Activated CD8-positive, alpha-beta memory T cell treated with anti-CD3 and anti-CD28 coated beads for 1 hour (primary cell): ENCODE measurements at regions not wholly inside any gene's neighbourhood (a gene's known extent, or its start where the extent isn't known, plus 50 kb on each side); places are given as distances from the start of the nearest gene placed in this dataset.
"Not testable (repeated sequence)": the region's sequence is repeated elsewhere in the genome, so short reads cannot be mapped to it uniquely, and the experiment has no call there.

Source experiments
- DNase-seq, 2 donors: peaks; one replicate each; pipeline ENCODE4 v3.0.0-alpha.2; 2020; ENCODE audit warnings: low read depth in 1 of 2; ENCODE audit errors: extremely low read depth in 1 of 2

DNA sequence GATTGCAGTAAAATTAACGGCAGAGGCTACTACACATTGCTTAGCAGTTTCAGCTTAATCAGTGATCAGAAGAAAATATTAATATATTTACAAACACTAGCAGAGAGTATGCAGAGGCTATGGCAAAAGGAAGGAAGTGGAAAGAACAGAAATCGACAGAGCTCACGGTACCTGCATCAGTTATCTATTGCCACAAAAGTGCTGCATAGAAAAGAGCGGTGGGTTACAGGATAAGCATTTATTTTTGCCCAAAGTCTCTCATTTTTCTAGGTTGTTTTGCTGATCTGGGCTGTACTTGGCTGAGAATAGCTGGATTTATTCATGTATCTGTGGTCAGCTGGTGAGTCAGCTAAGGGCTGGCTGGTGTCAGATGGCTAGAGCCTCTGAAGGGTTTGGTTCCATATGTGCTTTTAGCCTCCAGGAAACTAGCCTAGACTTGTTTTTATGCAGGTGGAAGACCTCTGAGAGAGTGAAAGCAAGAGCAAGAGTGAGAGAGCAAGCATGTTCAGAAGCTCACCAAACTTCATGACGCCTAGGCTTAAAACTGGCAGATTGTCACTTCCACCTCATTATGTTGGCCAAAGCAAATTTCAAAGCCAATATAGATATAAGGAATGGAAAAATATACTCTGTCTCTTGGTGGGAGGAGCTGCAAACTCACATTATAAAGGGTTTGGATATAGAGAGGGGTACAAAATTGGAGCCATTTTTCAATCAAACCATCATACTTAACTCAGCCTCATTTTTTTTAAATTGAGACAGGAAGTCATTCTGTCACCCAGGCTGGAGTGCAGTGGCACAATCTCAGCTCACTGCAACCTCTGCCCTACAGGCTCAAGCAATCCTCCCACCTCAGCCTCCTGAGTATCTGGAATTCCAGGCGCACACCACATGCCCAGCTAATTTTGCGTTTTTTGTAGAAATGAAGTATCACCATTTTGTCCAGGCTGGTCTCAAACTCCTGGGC, 153.2 kb upstream of the RPL34 start:
- DNase-seq: no peak

DNA sequence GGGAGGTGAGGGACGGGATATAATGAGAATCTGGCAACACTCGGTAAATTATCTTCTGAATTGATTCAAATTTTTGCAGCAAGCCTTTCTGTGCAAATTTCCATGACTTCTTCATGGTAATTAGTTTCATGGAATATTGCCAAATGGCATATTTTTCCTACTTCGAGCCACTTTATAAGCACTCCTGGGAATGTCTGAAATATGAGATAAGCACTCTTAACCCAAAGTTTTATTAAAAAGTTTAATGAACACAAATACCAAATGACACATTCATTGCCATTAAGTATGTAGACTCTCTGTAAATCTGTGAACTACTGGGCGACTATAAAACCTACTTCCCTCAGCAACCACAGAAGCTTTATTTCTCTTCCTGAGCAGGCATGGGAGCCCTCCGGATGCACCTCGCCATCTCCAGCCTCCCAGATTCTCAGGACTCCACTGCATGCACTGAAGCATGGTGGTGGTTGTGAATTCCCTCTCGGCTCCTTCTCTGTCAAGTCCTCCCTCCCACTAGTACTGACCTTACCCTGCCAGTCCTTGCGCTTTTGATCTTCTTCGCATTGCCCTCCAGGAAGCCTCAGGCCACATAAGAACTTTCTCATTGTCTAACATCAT, 154.4 kb upstream of the RPL34 start:
- DNase-seq: no peak

DNA sequence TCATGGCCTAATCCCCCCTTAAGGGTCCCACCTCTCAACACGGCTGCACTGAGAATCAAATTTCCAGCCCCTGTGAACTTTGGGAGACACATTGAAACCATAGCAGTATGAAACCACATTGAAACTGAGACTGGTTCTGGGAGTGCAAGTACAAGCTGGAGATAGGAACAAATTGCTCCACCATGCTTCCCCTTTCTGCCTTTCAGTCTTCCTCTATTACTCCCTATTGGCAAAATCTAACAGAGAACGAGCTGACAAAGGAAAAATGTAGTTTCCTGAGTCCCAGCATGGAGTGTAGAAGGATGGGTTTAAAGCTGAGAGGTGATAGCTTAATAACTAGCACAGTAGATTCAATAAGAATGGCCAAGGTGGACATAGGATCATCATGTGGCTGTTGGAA, 161.7 kb upstream of the RPL34 start:
- no peak for DNase-seq

DNA sequence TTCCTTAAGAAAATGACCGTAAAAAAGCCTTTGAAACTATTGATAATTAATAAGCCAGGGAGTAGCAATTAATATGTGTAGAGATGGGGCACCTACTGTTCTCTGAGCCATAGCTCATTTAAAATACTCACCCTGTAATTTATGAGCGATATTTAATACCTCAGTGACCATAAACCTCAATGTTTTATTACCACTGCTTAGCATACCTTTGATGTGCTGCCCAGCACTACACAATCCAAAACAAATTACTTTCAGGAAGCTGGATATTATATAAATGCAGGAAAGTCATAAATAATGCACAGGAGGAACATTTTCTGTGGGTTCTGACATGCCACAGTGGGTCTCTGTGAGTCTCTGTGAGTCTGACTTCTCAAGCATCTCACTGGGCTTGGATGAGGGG, 166.1 kb upstream of the RPL34 start:
- no peak for DNase-seq

DNA sequence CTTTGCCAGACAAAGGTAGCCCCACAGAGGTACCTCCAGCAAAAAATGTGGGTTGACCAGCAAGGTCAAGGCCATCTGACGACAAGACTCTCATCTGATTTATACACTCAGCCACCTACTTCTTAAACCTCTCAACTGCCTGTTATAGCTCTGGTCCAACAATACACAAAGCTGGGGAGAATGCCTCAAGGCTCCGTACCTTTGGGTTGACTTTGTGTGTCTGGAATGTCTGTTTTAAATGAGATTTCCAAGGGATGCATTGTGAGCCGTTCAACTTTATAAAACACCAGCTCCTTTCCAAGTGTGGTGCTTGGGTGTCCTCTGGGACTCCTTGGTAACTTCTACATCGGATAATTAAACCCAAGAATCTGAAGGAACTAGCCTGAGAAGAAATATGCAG, 167.0 kb upstream of the RPL34 start:
- no peak for DNase-seq

DNA sequence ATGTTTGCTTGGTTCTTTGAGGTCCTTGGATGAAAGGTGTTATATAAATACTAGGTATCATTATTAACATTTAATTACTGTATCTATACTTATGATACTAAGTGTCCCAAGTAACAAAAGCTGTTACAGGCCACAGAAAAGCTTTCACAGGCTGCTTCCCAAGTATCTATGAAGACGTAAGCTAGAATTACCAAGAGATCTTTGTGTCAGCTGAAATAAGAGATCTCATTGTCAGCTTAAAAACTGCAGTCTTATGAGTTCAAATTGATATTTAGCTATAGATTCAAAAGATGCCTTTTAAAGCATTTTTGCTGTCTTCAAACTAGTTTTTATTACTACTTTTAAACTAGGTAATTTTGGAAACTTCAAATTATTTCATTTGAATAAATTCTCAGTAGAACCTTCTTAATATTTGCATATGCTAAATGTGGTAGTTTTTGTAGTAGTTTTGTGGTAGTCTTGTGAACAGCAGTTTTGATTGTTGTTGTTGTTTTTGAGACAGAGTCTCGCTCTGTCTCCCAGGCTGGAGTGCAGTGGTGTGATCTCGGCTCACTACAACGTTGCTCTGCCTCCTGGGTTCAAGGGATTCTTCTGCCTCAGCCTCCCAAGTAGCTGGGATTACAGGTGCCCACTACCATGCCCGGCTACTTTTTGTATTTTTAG, 170.0 kb upstream of the RPL34 start:
- no peak for DNase-seq

DNA sequence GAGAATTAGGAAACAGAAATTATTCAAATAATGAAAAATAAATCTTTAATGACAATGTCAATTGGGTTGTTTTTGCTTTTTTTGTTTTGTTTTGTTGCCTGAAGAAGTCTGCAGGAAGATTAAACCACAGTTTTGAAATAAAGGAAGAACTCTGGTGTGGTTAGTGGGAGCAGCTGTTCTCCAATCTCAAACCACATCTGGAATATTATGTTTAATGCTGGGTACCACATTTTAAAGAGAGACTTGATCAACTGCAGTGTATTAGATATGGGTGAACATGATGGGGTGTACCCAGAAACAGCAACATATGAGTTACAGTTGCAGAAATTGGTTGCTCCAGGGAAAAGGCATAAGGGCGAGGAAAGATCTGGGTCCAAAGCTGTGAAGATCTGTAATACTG, 171.2 kb upstream of the RPL34 start:
- DNase-seq: no peak

DNA sequence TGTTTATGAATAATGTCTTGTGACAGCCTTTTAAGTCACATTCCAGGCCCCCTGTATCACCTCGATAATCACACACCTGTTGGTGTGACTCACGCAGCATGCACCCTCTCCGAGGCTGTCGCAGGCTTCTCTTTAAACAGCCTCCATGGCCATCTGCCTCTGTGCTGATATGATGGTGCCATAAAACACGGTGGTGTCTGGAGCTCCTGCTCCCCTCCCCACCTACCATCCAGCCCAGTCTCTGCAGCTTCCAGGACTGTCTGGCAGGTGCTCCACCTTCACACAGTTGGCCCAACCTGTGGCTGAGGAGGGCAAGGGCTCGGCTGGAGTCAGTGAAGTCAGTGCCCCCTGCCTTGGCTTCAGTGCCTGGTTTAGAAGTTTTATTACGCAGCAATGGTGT, 173.8 kb upstream of the RPL34 start:
- no peak for DNase-seq

DNA sequence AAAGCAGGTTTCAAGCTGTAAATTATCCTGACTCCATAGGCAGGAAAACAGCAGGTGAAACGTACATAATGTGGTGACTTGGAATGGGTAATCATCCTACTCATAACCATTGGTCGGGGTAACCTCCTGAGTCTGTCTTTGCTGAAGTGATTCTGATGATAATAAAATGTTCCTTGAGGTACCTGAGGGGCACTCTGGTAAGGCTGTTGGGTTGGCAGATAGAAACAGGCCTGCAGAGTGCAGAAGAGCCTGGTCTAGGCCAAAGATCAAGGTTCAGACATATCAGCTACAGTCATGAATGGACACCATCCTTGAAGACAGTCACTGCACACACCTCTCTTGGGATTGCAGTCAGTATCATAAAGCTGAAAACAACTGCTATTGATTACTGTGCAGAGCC, 174.7 kb upstream of the RPL34 start:
- DNase-seq: no peak

DNA sequence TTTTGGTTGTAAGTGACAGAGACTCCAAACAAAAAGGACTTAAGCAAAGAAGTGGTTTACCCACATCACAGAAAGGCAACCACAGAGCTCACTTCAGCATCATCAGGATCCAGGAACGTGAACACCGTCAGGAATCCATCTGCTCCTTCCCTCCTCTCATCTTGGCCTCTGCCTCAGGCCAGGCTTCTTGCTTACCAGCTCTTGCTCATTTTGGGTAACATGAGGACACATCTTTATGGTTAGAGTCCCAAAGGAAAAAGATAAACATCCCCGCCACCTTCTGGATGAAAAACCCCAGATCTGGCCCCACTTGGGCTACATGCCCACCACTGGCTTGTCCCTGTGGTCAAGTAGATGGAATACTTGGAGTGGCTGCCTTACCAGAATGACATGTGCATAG, 176.8 kb upstream of the RPL34 start:
- DNase-seq: no peak

DNA sequence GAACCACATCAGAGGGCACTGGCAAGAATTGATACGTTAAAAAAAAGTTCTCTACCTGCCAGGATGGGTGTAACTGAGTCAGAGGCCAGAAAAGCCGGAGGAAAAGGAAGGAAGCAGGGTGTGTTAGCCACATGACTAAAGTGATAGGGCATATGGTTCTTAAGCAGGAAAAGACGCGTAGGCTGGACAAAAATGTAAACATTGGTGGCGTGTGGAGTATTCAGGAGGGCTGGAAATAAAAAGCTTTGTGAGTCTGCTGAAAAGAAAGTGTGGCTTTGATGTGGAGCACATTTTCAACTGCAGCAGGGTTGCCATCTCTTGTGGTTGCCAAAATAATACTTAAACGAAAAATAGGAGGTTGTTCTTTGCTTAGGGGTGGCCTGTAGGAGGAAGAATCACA, 186.5 kb upstream of the RPL34 start:
- peak in 1 of 2 donors; percentile 29 for DNase-seq

DNA sequence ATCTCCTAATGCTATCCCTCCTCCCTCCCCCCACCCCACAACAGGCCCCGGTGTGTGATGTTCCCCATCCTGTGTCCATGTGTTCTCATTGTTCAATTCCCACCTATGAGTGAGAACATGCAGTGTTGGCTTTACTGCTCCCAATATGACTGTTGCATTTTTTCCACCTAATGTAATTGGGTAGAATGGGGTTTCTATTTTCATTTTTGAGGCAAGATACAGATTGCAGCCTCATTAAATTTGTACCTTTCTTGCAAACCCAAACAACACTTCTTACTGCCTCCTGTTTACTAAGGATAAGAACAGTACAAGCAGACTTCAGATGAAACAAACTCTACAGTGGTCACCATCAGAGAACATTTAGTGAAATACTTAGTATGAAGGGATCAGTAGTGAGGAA, 187.0 kb upstream of the RPL34 start:
- DNase-seq: not testable (repeated sequence)

DNA sequence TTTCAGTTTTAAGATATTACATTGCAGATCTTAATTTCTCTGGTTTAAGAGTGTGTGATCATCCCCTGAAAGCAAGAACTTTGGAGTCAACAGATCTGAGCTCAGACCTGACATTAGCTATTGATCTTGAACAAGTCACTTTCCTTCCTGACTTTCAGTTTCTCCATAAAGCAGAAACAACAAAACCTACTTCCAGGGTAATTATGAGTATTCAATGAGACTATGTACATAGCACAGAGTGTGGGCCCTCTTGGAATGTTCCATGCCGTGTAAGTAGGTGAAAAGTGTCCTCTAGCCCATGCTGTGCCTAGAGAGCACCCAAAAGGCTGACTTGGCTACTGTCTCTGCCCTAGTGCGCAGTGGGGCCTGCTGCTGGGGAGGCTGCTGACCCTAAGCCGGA, 188.0 kb upstream of the RPL34 start:
- no peak for DNase-seq

DNA sequence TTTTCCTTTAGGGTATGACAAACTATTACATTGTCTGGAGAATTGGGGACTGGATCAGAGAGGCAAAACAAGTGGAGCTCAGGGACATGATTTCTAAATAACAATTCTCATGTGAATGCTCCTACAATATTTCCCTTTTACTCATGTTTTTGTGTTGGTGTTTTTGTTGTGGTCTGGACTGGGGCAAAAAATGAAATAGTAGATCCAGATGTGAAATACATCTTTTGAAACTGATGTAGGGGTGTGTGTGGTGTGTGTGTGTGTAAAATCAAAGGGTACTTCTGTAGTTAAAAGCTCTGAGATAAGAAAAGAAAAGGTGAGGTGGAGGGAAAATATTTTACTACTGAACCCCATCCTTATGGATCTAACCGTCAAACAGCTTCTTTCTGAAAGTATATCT, 188.4 kb upstream of the RPL34 start:
- no peak for DNase-seq

DNA sequence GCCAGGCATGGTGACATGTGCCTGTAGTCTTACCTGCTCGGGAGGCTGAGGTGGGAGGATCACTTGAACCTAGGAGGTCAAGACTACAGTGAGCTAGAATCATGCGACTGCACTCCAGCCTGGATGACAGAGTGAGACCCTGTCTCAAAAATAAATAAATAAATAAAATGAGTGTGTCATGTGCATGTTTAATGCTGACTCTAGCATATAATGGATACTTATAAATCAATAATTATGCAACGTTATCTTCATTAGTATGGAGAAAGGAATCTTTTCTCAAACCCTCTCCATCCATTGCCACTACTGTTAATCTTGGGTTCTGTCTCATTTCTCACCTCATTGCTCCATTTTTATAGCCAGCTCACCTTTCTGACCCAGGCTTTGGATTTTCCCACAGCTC, 189.5 kb upstream of the RPL34 start:
- DNase-seq: no peak

DNA sequence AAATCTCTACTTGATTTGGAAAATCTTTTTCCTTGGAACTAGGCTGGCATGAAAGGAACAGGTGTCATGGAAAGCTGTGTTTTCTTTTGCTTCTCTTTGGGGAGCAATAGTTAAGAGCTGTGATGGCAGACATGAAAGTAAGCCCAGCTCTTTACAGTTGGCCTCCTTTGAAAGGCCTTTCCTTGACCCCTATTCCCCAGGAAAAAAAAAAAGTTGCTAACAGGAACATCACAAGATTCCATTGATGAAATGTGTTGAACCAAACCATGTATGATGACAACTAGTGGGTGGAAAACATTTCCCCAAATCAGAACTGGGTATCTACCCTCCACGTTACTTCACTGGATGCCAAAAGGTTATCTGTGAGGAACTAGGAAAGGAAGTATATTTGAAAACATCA, 190.7 kb upstream of the RPL34 start:
- no peak for DNase-seq

DNA sequence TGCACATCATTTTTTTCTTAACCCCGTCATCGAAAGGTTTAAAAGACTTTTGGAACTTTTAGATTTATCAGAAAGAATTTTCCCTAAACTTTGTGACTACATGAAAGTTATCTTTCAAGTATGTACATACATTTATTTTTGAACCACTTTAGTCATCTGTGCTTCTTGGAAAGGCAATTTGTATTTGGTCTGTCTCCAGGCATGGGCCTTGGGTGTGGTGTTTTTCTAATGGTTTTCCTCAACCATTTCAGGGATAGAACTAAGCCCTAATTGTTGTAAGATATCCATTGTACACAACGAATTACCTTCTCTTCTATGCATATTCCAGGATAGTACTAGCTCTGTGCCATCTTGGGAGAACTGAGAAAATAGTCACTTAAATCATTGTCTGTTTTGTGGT, 191.5 kb upstream of the RPL34 start:
- DNase-seq: no peak

DNA sequence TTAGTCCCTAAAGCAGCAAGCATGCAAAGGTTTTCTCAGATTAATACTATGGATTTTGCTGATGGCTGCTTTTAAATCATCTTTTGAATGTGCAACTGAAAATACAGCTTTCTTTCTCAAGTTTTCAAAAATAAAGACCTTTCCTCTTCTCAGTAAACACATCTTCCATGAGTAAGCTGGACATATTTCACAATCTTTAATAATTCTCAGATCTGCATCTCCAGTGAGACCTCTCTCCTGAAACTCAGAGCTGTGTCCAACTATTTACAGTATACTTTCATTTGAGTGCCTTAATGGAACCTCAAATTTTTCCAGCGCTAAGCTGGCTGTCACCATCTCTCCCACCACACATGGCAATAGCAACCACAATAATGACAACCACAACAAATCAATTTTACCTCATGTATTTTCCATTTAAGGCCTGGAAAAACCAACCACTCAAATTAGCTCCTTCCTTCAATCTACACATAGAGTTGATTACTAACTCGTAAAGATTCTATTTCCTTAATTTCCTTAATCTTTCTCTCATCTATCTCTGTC, 192.4 kb upstream of the RPL34 start:
- no peak for DNase-seq

DNA sequence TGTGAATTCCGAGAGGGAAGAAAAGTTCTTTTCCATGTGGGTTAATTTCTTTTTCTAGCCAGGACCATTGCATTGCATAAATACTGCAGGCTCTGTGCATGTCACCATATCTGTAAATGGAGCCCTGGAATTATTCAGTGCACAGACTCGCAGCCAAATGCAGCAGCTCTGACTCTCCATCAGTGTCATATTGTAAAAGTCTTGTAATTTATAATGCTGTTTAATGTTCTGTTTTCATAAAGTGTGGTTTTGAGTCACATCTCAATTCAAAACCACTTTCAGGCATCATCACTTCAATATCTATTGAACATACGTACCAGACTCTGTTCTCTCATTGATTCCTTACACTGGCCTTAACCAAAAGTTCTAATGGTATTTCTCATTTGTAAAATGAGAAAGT, 193.9 kb upstream of the RPL34 start:
- no peak for DNase-seq

DNA sequence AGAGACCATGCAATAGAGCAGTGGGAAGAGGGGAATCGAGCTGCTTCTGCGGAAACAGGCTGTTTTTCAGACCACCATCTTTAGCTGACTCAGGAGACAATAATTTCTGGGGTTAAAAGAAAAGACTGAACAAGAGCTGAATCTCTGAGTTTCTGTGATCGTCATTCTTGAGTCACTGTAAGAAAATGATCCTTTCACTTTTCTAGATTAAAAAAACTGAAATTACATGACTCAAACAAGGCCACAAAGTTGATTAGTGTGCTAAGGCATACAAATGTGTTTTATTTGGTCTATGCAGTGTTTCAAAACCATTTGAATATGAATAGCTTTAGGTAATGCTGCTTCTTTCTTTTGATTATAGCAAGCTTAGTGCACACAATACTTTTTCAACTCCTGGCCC, 194.4 kb upstream of the RPL34 start:
- DNase-seq: no peak

DNA sequence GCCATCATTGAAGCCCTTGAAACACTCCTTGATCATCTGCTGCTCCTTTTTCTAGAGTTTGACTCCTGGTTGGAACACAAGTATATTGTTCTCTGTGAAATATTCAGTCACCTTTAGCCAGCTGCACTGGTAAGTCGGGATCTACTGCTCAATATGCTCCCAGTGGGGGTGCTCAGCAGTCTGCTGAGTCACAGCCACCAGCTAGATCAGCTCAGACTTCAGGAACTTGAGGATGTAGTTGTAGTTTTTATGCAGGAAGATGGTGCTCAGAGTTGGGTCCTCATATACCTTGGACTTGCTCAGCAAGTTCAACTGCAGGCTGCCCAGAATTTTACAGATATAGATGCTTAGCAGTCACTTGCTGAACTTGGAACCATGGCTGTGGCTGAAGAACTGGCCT, 202.5 kb upstream of the RPL34 start:
- no peak for DNase-seq

DNA sequence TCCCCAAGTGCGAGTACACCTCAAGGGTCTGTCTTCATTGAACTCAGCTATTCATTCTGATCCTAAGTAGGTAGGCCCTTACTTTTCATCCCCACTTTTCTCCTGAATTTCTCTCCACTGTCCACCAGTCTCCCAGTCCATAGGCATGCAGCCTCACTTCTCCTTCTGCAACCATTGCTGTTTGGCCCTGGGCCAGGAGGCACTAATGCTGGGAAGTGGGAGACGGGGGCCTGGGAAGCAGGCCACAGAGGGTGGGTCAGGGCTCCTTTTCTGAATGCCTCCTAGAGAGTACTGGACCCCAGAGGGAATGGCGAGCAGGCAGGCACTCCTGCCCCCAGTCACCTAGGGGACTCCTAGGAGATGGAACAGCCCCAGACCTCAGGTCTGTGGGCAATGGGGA, 203.5 kb upstream of the RPL34 start:
- DNase-seq: no peak
